GM10248 (cell line): ENCODE measurements at regions not wholly inside any gene's neighbourhood (a gene's known extent, or its start where the extent isn't known, plus 50 kb on each side); places are given as distances from the start of the nearest gene placed in this dataset.

Experiments used
- CTCF ChIA-PET: fragments of 300-600 bp; sonication (Branson Sonifier 250); formaldehyde crosslinking; extraction: SDS; loops from one replicate; lab custom pipeline; 2021; ENCODE audit warnings: antibody characterized with exemption; lab: Yijun Ruan, JAX
- POLR2A ChIA-PET: fragments of 350-650 bp; sonication (Branson Sonifier 250); formaldehyde crosslinking; extraction: SDS; loops from one replicate; lab custom pipeline; 2020; ENCODE audit warnings: antibody characterized with exemption; lab: Yijun Ruan, JAX
- DNase-seq: peaks from one replicate; pipeline ENCODE4 v3.0.0; 2012; ENCODE audit errors: extremely low spot score
- TF ChIP-seq, protein P1 (sequence below): IDR thresholded peaks from 2 replicates; pipeline ENCODE4 v1.5.1; 2012; ENCODE audit warnings: mild to moderate bottlenecking, low read depth; ENCODE audit errors: extremely low read depth, missing control alignments, control extremely low read depth

GRCh38 chr18:44098551-44099098, 582.1 kb upstream of the SETBP1 start:
- POLR2A ChIA-PET, result no interaction called here
- no peak for DNase-seq
- CTCF ChIA-PET, result interaction anchor here (0.7 to 1.1 kb wide), 4 partner anchors 9 to 1290 kb away, joined by 3 read pairs; no protein-coding TSS in a partner anchor
- TF ChIP-seq, protein P1, sequence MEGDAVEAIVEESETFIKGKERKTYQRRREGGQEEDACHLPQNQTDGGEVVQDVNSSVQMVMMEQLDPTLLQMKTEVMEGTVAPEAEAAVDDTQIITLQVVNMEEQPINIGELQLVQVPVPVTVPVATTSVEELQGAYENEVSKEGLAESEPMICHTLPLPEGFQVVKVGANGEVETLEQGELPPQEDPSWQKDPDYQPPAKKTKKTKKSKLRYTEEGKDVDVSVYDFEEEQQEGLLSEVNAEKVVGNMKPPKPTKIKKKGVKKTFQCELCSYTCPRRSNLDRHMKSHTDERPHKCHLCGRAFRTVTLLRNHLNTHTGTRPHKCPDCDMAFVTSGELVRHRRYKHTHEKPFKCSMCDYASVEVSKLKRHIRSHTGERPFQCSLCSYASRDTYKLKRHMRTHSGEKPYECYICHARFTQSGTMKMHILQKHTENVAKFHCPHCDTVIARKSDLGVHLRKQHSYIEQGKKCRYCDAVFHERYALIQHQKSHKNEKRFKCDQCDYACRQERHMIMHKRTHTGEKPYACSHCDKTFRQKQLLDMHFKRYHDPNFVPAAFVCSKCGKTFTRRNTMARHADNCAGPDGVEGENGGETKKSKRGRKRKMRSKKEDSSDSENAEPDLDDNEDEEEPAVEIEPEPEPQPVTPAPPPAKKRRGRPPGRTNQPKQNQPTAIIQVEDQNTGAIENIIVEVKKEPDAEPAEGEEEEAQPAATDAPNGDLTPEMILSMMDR, result no peak

GRCh38 chr18:44107187-44107586, 573.5 kb upstream of the SETBP1 start:
- CTCF ChIA-PET, result interaction anchor here (1.0 kb wide), 1 partner anchor 8 kb away, joined by 3 read pairs; no protein-coding TSS in a partner anchor
- DNase-seq, result no peak
- POLR2A ChIA-PET, result no interaction called here
- TF ChIP-seq, protein P1, result no peak

GRCh38 chr18:44111337-44111736, 569.4 kb upstream of the SETBP1 start:
- DNase-seq, result no peak
- ChIA-PET POLR2A (no interaction called here), CTCF (no interaction called here)
- TF ChIP-seq, protein P1, result no peak

DNA sequence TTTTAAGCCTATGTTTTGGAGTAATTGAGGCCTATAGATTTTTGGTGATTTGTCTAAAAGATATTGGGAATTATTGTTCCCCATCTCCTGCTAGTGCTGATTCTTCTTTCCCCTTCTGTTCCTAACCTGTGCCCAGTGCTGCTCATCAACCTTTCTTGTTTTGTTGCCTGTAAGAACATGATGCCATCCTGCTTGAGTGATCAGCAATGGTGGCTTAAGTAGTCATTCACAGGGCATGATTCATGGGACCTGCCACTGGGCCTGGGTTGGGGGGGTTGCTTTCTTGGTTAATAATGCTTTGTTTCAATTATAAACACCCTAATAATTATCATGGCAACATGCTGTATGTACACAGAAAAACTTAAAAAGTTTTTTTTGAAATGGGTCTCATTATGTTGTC, 562.9 kb upstream of the SETBP1 start:
- POLR2A ChIA-PET, result no interaction called here
- CTCF ChIA-PET, result no interaction called here
- TF ChIP-seq, protein P1, result no peak
- no peak for DNase-seq

GRCh38 chr18:44119607-44120006, 561.1 kb upstream of the SETBP1 start:
- ChIA-PET POLR2A (no interaction called here), CTCF (no interaction called here)
- TF ChIP-seq, protein P1, result no peak
- no peak for DNase-seq

- ChIA-PET CTCF (interaction anchor here (1.2 kb wide), 1 partner anchor 10 kb away, joined by 3 read pairs; no protein-coding TSS in a partner anchor), POLR2A (no interaction called here)
- TF ChIP-seq, protein P1, result no peak
- DNase-seq, result no peak
Observed at GRCh38 chr18:44123743-44124142, 556.9 kb upstream of the SETBP1 start.

- no peak for DNase-seq
- TF ChIP-seq, protein P1, result no peak
- CTCF ChIA-PET, result no interaction called here
Observed at GRCh38 chr18:44125446-44125845, 555.2 kb upstream of the SETBP1 start.

More at GRCh38 chr18:44125446-44125845, 555.2 kb upstream of the SETBP1 start:
- POLR2A ChIA-PET, result no interaction called here
